HEK293T (cell line): ENCODE measurements at regions not wholly inside any gene's neighbourhood (a gene's known extent, or its start where the extent isn't known, plus 50 kb on each side); places are given as distances from the start of the nearest gene placed in this dataset.

Source experiments
- CTCF ChIA-PET: fragments of 350-600 bp; formaldehyde crosslinking; extraction: SDS; loops from one replicate; lab custom pipeline; 2021; ENCODE audit warnings: antibody characterized with exemption, inconsistent platforms; lab: Yijun Ruan, JAX
- POLR2A ChIA-PET: fragments of 350-600 bp; formaldehyde crosslinking; extraction: SDS; loops from one replicate; lab custom pipeline; 2020; ENCODE audit warnings: antibody characterized with exemption, inconsistent platforms; lab: Yijun Ruan, JAX
- DNase-seq: peaks from one replicate; pipeline ENCODE4 v3.0.0; 2012; ENCODE audit warnings: mixed read lengths; ENCODE audit errors: extremely low spot score
- ARNT ChIP-seq: fragments of 450-650 bp; IDR thresholded peaks from 2 replicates; pipeline ENCODE4 v1.6.1; 2017; ENCODE audit warnings: mild to moderate bottlenecking
- BHLHE40 ChIP-seq: fragments of 450-650 bp; IDR thresholded peaks from 2 replicates; pipeline ENCODE4 v1.6.1; 2016; ENCODE audit warnings: mild to moderate bottlenecking, moderate library complexity, borderline replicate concordance
- CTBP1 ChIP-seq: fragments of 450-650 bp; IDR thresholded peaks from 2 replicates; pipeline ENCODE4 v1.6.1; 2016; ENCODE audit warnings: borderline replicate concordance
- ELF4 ChIP-seq: fragments of 450-650 bp; IDR thresholded peaks from 2 replicates; pipeline ENCODE4 v1.6.1; 2017; ENCODE audit warnings: antibody characterized with exemption
- FOXA1 ChIP-seq: fragments of 450-650 bp; IDR thresholded peaks from 2 replicates; pipeline ENCODE4 v1.6.1; 2016; ENCODE audit warnings: mild to moderate bottlenecking
- FOXK2 ChIP-seq: fragments of 450-650 bp; IDR thresholded peaks from 2 replicates; pipeline ENCODE4 v1.6.1; 2016; ENCODE audit warnings: mild to moderate bottlenecking
- FOXM1 ChIP-seq: fragments of 450-650 bp; IDR thresholded peaks from 2 replicates; pipeline ENCODE4 v1.6.1; 2017; ENCODE audit warnings: mild to moderate bottlenecking, borderline replicate concordance
- HDGF ChIP-seq: fragments of 450-650 bp; IDR thresholded peaks from 2 replicates; pipeline ENCODE4 v1.6.1; 2017; ENCODE audit warnings: antibody characterized with exemption, borderline replicate concordance
- L3MBTL2 ChIP-seq: fragments of 450-650 bp; conservative IDR thresholded peaks from 2 replicates; pipeline ENCODE4 v1.6.1; 2016; ENCODE audit warnings: mild to moderate bottlenecking
- LEF1 ChIP-seq: fragments of 450-650 bp; IDR thresholded peaks from 2 replicates; pipeline ENCODE4 v1.6.1; 2017; ENCODE audit warnings: mild to moderate bottlenecking, borderline replicate concordance
- NFRKB ChIP-seq: fragments of 450-650 bp; IDR thresholded peaks from 2 replicates; pipeline ENCODE4 v1.6.1; 2016; ENCODE audit warnings: mild to moderate bottlenecking, moderate library complexity
- SP1 ChIP-seq: fragments of 450-650 bp; IDR thresholded peaks from 2 replicates; pipeline ENCODE4 v1.6.1; 2017
- SUZ12 ChIP-seq: fragments of 450-650 bp; IDR thresholded peaks from 2 replicates; pipeline ENCODE4 v1.6.1; 2016; ENCODE audit warnings: mild to moderate bottlenecking
- TARDBP ChIP-seq: fragments of 450-650 bp; IDR thresholded peaks from 2 replicates; pipeline ENCODE4 v1.6.1; 2016
- ZNF384 ChIP-seq: fragments of 450-650 bp; IDR thresholded peaks from 2 replicates; pipeline ENCODE4 v1.6.1; 2016
- TF ChIP-seq, protein P1 (sequence below): fragments of 450-650 bp; IDR thresholded peaks from 2 replicates; pipeline ENCODE4 v1.6.1; 2016

DNA sequence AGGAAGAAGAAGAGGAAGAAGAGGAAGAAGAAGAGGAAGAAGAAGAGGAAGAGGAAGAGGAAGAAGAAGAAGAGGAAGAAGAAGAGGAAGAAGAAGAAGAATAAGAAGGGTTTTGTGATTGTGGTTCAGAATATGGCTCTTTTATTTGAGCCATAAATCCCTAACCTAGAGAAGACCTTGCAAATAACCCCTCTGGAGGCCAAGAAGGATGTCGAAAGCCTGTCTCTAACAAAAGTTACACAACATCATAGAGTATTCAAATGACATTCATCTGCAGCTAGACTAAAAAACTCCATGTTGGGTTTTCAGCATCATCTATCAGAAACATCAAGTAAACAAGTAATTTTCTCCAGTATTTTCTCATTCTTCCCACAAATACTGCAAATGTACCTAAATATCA lies 100.9 kb downstream of the RNASET2 start:
- POLR2A ChIA-PET, result no interaction called here
- DNase-seq, result no peak
- TF ChIP-seq ARNT, result no peak
- no peak for TF ChIP-seq BHLHE40
- no peak for TF ChIP-seq LEF1
- no peak for TF ChIP-seq HDGF
- TF ChIP-seq TARDBP, result no peak
- TF ChIP-seq SUZ12, result no peak
- TF ChIP-seq FOXA1, result no peak
- no peak for TF ChIP-seq FOXM1
- TF ChIP-seq FOXK2, result no peak
- no peak for TF ChIP-seq ELF4
- TF ChIP-seq ZNF384, result no peak
- no peak for TF ChIP-seq SP1
- TF ChIP-seq, protein P1, sequence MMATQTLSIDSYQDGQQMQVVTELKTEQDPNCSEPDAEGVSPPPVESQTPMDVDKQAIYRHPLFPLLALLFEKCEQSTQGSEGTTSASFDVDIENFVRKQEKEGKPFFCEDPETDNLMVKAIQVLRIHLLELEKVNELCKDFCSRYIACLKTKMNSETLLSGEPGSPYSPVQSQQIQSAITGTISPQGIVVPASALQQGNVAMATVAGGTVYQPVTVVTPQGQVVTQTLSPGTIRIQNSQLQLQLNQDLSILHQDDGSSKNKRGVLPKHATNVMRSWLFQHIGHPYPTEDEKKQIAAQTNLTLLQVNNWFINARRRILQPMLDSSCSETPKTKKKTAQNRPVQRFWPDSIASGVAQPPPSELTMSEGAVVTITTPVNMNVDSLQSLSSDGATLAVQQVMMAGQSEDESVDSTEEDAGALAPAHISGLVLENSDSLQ, result no peak
- TF ChIP-seq NFRKB, result no peak
- TF ChIP-seq CTBP1, result no peak
- no peak for TF ChIP-seq L3MBTL2
- CTCF ChIA-PET, result no interaction called here

DNA sequence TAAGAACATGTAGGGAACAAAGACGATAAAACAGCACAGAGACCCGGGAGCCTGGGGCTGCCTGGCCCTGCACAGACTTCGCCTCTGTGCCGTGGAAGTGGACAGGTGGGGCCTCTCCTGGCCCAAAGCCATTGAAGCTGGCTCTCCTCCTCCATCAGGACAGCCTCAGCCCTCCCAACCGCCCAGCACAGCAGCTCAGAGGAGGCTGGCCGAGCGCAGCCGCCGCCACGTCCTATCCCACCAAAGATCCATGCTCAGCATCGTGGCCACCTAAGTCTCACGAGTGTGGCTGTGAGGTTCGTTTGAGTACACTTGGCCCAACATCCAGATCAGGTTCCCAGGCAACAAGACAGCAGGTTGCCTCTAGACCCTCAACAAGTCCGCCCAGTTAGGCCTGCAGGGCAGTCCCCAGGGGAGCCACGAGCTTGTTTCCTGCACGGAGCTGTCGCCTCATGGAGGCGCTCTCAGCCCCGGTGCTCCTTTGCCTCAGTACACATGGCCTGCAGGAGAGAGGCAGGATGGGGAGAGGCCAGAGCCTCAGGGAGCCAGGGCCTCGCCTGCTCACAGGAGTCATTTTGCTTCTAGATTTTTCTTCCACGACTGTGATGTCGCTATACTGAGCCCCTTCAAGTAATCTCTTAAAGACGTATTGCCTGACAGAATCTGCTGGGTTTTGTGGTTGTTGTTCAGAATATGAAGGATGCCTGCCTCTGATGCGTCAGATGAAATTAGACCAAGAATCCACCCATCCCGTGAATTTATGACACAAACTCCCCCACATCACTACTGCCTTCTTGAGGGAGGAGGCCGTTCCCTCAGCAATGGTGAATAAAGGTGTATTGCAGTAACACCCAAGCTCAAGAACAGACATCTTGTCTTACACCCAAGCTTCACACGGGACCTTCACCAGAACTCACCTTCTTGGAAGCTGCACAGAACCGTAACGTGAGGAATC lies 102.7 kb downstream of the RNASET2 start:
- CTCF ChIA-PET, result no interaction called here

DNA sequence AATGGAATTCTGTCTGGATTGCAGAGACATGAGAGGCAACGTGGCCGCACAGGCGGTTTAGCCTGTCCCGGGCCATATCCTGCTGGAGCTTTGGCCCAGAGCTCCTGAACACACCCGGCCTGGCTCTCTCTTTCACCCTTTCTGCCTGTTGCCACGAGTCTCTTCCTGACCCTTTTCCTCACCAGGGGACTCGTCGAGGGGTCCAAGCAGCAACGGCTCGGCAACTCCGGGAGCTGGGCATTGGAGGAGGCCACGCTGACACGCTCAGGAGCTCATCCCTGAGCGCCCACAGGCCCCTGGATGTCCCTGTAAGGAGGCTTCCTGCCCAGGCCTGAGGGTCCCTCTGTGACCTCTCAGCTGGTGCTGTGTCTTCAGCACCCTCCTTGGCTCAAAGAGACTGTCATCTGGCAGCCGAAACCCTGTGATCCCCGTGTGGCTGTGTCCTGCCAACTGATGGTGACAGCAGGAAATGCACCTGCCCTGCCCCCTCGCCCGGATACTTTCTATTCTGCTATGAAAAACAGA lies 103.8 kb downstream of the RNASET2 start:
- POLR2A ChIA-PET, result no interaction called here
- CTCF ChIA-PET, result no interaction called here
- DNase-seq, result no peak
- TF ChIP-seq FOXA1 (no peak), CTBP1 (no peak), ELF4 (no peak)

More for the DNA sequence above, 102.7 kb downstream of the RNASET2 start:
- POLR2A ChIA-PET, result no interaction called here
- TF ChIP-seq ZNF384, result no peak
- TF ChIP-seq LEF1, result no peak
- TF ChIP-seq ARNT, result no peak
- DNase-seq, result no peak

DNA sequence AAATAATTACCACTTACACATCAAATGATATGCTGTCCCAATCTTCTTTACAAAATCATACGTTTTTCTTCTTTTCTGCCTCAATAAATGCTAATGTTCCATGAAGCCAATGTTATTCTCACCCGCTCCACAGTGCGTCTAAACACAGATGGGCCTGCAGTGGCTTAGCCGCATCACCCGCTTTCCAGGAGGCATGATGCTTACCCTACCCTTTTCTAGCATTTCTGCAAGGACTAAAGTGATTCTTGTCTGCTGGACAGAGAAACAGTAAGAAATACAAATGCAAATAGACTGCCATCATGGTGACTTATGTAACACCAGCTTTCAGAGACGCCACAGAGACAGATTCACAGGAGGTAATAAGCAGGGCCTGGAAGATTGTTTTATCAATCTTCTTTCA lies 104.4 kb downstream of the RNASET2 start:
- ChIA-PET CTCF (no interaction called here), POLR2A (no interaction called here)
- TF ChIP-seq NFRKB, result no peak
- no peak for TF ChIP-seq HDGF
- no peak for TF ChIP-seq ZNF384
- no peak for TF ChIP-seq L3MBTL2
- no peak for TF ChIP-seq FOXA1
- TF ChIP-seq ARNT, result no peak
- no peak for TF ChIP-seq FOXM1
- no peak for TF ChIP-seq LEF1
- no peak for TF ChIP-seq SUZ12
- no peak for TF ChIP-seq FOXK2
- no peak for TF ChIP-seq BHLHE40
- TF ChIP-seq, protein P1, result no peak

DNA sequence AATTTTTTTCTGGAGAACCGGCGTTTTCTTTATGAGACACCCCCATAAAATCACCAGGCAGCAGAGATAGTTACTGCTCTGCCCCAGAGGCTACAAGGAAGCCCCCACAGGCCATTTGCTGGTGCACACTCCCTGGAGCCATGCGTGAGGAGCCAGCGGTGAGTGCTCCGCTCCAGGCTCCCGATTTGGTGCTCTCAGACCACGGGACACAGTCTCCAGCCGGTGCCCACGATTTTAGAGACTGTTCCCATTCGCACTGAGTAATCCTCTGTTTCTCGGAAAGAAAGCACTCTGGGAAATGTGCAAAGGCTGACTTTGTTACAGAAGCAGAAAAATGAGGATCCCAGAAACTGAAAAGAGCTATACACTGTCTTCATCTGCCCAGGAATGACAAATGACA lies 104.9 kb downstream of the RNASET2 start:
- no peak for DNase-seq
- ChIA-PET CTCF (no interaction called here), POLR2A (no interaction called here)
- no peak for TF ChIP-seq FOXK2

More for the DNA sequence above, 104.4 kb downstream of the RNASET2 start:
- no peak for DNase-seq

DNA sequence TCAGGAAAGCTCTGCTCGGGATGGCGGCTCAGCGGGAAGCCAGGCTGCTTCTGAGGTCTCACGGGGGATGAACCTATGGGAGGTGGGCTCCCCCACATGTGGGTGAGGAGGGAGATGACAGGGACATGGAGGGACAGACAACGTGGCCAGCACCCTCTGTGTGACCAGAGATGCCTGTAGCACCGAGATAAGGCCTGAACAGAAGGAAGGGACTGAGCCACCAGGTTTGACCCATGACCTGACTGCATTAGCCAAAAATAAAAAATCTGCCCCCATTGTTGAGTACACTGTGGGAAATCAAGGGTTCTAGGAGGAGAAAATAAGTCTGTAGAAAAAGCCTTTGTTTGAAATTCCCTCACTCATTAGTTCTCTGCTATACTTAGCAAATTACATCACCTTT lies 105.7 kb downstream of the RNASET2 start:
- POLR2A ChIA-PET, result no interaction called here
- CTCF ChIA-PET, result no interaction called here
- TF ChIP-seq, protein P1, result no peak
- TF ChIP-seq SP1 (no peak), ZNF384 (no peak), TARDBP (no peak), ARNT (no peak), SUZ12 (no peak), ELF4 (no peak)
- DNase-seq, result no peak

DNA sequence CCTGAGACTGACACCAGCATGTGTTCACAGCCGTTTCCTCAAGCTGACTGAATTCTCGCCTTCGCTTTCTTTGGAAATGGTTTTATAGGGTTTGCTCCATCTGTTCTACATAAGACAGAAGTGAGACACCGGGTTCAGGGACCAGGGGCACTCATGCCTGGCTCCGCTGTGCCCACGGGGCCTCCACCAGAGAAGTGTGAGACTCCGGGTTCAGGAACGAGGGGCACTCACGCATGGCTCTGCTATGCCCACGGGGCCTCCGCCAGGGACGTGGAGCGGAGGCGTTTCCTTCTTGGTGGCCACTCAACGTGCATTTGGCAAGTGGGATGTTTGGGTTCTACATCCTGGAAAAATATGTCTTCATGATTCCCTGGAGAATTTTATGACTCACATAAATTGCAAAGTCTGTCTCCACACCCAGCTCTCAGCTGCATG lies 106.6 kb downstream of the RNASET2 start:
- ChIA-PET CTCF (no interaction called here), POLR2A (no interaction called here)
- no peak for DNase-seq
- no peak for TF ChIP-seq CTBP1
- TF ChIP-seq FOXM1, result no peak
- TF ChIP-seq FOXK2, result no peak
- TF ChIP-seq SP1, result no peak
- TF ChIP-seq FOXA1, result no peak
- TF ChIP-seq L3MBTL2, result no peak
- no peak for TF ChIP-seq TARDBP
- TF ChIP-seq, protein P1, result no peak
- no peak for TF ChIP-seq ELF4
- no peak for TF ChIP-seq SUZ12
- no peak for TF ChIP-seq NFRKB
- TF ChIP-seq HDGF, result no peak
- TF ChIP-seq ZNF384, result no peak
- no peak for TF ChIP-seq ARNT
- no peak for TF ChIP-seq LEF1
- no peak for TF ChIP-seq BHLHE40
